Panc1 (cell line): ENCODE measurements at regions not wholly inside any gene's neighbourhood (a gene's known extent, or its start where the extent isn't known, plus 50 kb on each side); places are given as distances from the start of the nearest gene placed in this dataset.
"Not testable (repeated sequence)": the region's sequence is repeated elsewhere in the genome, so short reads cannot be mapped to it uniquely, and the experiment has no call there.

Source experiments
- ATAC-seq: fragments of 200-7000 bp; cut with Tn5 transposase; 2 replicates; pipeline ENCODE4 v1.9.1; 2020; ENCODE audit warnings: mild to moderate bottlenecking, moderate library complexity
- BruUV-seq: library from RNA; stranded (reverse); fragments of 400-500 nt; replicated peaks from 2 replicates; lab custom pipeline; 2021; lab: Mats Ljungman, UMichigan
- CTCF ChIA-PET: fragments of 300-600 bp; sonication (Branson Sonifier 250); formaldehyde crosslinking; loops from one replicate; lab custom pipeline; 2022; ENCODE audit warnings: antibody characterized with exemption; lab: Charles Lee
- POLR2A ChIA-PET: fragments of 300-600 bp; sonication (Branson Sonifier 250); formaldehyde crosslinking; loops from one replicate; lab custom pipeline; 2022; ENCODE audit warnings: antibody characterized with exemption; lab: Charles Lee
- DNase-seq: peaks from one replicate; pipeline ENCODE4 v3.0.0-alpha.2; 2010; ENCODE audit warnings: low read depth, low spot score
- H3K27ac ChIP-seq: 2 replicates; pipeline ENCODE4 v1.5.1; 2011; ENCODE audit warnings: mild to moderate bottlenecking, low read length, inconsistent platforms
- H3K27me3 ChIP-seq: fragments of 200-500 bp; sonication (Bioruptor generic); 2 replicates; pipeline ENCODE4 v1.6.0; 2014; ENCODE audit warnings: low read length, inconsistent platforms; ENCODE audit not compliant: control insufficient read depth, insufficient read depth
- H3K36me3 ChIP-seq: fragments of 200-500 bp; sonication (Bioruptor generic); 2 replicates; pipeline ENCODE4 v1.5.1; 2014; ENCODE audit warnings: inconsistent platforms, mild to moderate bottlenecking, low read length, moderate library complexity; ENCODE audit not compliant: control insufficient read depth, insufficient read depth
- H3K4me1 ChIP-seq: 2 replicates; pipeline ENCODE4 v1.5.1; 2011; ENCODE audit warnings: inconsistent platforms, mild to moderate bottlenecking, low read length, moderate library complexity; ENCODE audit not compliant: control insufficient read depth, insufficient read depth
- H3K4me3 ChIP-seq, 2 experiments: 2 replicates each; pipeline ENCODE4 v1.5.1; 2011 to 2012; ENCODE audit warnings: low read depth in 2 of 2, low read length in 2 of 2, mild to moderate bottlenecking in 2 of 2, inconsistent platforms in 1 of 2, moderate library complexity in 1 of 2
- H3K9me3 ChIP-seq: fragments of 200-500 bp; sonication (Bioruptor generic); 2 replicates; pipeline ENCODE4 v1.5.1; 2014; ENCODE audit warnings: low read depth, mild to moderate bottlenecking, inconsistent platforms, low read length, moderate library complexity; ENCODE audit not compliant: control insufficient read depth, insufficient read depth
- POLR2AphosphoS5 ChIP-seq: IDR thresholded peaks from 2 replicates; pipeline ENCODE4 v1.6.1; 2012; ENCODE audit warnings: mild to moderate bottlenecking, low read depth, low read length, moderate library complexity
- SIN3A ChIP-seq: IDR thresholded peaks from 2 replicates; pipeline ENCODE4 v1.6.1; 2012; ENCODE audit warnings: low read depth, mild to moderate bottlenecking, low read length, moderate library complexity, borderline replicate concordance; ENCODE audit not compliant: insufficient read depth
- TCF7L2 ChIP-seq: IDR thresholded peaks from 2 replicates; pipeline ENCODE4 v1.6.1; 2011; ENCODE audit warnings: mild to moderate bottlenecking, low read depth, low read length, inconsistent platforms
- in situ Hi-C: cut with HindIII; loops from 2 replicates; pipeline ENCODE4 v1.10.0; 2016; ENCODE audit warnings: low sequenced_read_pairs, low pct_unique_long_range_greater_than_20kb
- intact Hi-C: fragments of 100-400 bp; cut with micrococcal nuclease; formaldehyde crosslinking; loops from one replicate; pipeline ENCODE4 v1.10.0; 2022; ENCODE audit not compliant: unreplicated experiment
- TF ChIP-seq, protein P1 (sequence below), 2 experiments: IDR thresholded peaks; 2 replicates each; pipeline ENCODE4 v1.6.1; 2011 to 2012; ENCODE audit warnings: low read depth in 2 of 2, control low read depth in 1 of 2, low read length in 1 of 2, mild to moderate bottlenecking in 1 of 2, moderate library complexity in 1 of 2; ENCODE audit not compliant: insufficient read depth in 1 of 2
- TF ChIP-seq, protein P2 (sequence below): fragments of 450-650 bp; IDR thresholded peaks from 2 replicates; pipeline ENCODE4 v1.5.1; 2017; ENCODE audit warnings: mild to moderate bottlenecking

DNA sequence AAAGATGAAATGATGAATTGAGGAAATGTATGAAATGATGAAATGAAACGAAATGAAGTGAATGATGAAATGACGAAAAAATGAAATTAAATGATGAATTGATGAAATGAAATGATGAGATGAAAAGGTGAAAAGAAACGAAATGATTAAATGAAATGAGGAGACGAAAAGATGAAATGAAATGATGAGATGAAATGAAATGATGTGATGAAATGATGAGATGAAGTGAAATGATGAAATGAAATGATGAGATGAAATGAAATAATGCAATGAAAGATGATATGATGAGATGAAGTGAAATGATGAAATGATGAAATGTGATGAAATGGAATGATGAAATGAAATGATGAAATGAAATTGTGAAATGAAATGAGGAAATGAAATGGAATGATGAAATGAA, 469.7 kb downstream of the FAM72C start:
- DNase-seq, BruUV-seq, intact Hi-C loops: not testable (repeated sequence)

DNA sequence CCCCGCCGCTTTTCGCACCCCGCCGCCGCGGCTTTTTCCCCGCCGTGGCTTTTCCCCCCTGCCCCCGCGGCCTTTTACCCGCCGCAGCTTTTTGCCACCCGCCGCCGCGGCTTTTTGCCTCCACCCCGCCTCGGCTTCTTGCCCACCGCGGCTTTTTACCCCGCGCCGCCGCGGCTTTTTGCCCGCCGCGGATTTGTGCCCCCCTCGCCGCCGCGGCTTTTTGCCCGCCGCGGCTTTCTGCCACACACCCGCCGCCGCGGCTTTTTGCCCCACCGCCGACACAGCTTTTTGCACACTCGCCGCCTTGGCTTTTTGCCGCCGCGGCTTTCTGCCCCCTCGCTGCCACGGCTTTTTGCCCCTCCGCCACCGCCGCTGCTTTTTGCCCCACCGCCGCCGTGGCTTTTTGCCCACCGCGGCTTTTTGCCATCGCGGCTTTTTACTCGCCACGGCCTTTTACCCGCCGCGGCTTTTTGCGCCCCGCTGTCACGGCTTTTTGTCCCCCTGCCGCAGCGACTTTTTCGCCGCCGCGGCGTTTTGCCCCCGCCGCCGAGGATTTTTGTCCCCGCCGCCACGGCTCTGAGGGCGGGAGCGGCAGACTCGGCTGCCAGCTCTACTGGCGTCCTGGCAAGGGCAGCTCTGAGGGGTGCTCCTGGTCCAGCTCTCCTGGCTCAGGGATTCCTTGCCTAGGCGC, 473.6 kb downstream of the FAM72C start:
- H3K27me3 ChIP-seq, CTCF ChIA-PET, H3K9me3 ChIP-seq, H3K27ac ChIP-seq, BruUV-seq, DNase-seq, intact Hi-C loops, ATAC-seq, in situ Hi-C loops, H3K36me3 ChIP-seq, H3K4me1 ChIP-seq, POLR2A ChIA-PET: not testable (repeated sequence)
- H3K4me3 ChIP-seq, result 0 out of 4 replicates have a peak overlapping the region, but pooled peaks of 1 of the 2 experiments have one; percentile 8

More for the DNA sequence above, 469.7 kb downstream of the FAM72C start:
- ATAC-seq, H3K27ac ChIP-seq, CTCF ChIA-PET, H3K4me3 ChIP-seq, H3K4me1 ChIP-seq, H3K9me3 ChIP-seq, POLR2A ChIA-PET, H3K36me3 ChIP-seq, H3K27me3 ChIP-seq, in situ Hi-C loops: not testable (repeated sequence)

DNA sequence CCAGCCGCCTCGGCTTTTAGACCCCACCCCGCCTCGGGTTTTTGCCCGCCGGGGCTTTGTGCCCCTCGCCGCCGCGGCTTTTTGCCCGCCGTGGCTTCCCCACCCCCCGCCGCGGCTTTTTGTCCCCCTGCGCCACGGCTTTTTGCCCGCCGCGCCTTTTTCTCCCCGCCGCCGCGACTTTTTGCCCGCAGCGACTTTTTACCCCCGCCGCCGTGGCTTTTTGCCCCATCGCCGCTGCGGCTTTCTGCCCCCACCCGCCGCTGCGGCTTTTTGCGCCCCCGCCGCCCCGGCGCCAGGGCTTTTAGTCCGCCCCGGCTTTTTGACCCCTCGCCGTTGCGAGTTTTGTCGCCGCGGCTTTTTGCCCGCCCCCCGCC, 474.4 kb downstream of the FAM72C start:
- no TSS peak for BruUV-seq
- intact Hi-C loops (no loop called here), in situ Hi-C loops (no loop called here)
- ATAC-seq, result no peak
- Histone ChIP-seq H3K4me3 (no peak overlapping the region), H3K27me3 (no peaks in the 10 kb centered on the region), H3K4me1 (no peaks in the 10 kb centered on the region), H3K36me3 (no peaks in the 10 kb centered on the region), H3K9me3 (no peaks in the 10 kb centered on the region), H3K27ac (no peak overlapping the region)
- TF ChIP-seq, protein P1, sequence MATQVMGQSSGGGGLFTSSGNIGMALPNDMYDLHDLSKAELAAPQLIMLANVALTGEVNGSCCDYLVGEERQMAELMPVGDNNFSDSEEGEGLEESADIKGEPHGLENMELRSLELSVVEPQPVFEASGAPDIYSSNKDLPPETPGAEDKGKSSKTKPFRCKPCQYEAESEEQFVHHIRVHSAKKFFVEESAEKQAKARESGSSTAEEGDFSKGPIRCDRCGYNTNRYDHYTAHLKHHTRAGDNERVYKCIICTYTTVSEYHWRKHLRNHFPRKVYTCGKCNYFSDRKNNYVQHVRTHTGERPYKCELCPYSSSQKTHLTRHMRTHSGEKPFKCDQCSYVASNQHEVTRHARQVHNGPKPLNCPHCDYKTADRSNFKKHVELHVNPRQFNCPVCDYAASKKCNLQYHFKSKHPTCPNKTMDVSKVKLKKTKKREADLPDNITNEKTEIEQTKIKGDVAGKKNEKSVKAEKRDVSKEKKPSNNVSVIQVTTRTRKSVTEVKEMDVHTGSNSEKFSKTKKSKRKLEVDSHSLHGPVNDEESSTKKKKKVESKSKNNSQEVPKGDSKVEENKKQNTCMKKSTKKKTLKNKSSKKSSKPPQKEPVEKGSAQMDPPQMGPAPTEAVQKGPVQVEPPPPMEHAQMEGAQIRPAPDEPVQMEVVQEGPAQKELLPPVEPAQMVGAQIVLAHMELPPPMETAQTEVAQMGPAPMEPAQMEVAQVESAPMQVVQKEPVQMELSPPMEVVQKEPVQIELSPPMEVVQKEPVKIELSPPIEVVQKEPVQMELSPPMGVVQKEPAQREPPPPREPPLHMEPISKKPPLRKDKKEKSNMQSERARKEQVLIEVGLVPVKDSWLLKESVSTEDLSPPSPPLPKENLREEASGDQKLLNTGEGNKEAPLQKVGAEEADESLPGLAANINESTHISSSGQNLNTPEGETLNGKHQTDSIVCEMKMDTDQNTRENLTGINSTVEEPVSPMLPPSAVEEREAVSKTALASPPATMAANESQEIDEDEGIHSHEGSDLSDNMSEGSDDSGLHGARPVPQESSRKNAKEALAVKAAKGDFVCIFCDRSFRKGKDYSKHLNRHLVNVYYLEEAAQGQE (IDR thresholded peaks at IDR 0.05; ENCODE audit: insufficient read depth in 1 of 2, low read depth in 2 of 2, low read length in 1 of 2), result no peak
- TF ChIP-seq, protein P2, sequence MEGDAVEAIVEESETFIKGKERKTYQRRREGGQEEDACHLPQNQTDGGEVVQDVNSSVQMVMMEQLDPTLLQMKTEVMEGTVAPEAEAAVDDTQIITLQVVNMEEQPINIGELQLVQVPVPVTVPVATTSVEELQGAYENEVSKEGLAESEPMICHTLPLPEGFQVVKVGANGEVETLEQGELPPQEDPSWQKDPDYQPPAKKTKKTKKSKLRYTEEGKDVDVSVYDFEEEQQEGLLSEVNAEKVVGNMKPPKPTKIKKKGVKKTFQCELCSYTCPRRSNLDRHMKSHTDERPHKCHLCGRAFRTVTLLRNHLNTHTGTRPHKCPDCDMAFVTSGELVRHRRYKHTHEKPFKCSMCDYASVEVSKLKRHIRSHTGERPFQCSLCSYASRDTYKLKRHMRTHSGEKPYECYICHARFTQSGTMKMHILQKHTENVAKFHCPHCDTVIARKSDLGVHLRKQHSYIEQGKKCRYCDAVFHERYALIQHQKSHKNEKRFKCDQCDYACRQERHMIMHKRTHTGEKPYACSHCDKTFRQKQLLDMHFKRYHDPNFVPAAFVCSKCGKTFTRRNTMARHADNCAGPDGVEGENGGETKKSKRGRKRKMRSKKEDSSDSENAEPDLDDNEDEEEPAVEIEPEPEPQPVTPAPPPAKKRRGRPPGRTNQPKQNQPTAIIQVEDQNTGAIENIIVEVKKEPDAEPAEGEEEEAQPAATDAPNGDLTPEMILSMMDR, result no peak
- TF ChIP-seq SIN3A, result no peak
- TF ChIP-seq POLR2AphosphoS5, result no peak
- TF ChIP-seq TCF7L2, result no peak
- ChIA-PET POLR2A (no interaction called here), CTCF (no interaction called here)
- DNase-seq, result no peak

DNA sequence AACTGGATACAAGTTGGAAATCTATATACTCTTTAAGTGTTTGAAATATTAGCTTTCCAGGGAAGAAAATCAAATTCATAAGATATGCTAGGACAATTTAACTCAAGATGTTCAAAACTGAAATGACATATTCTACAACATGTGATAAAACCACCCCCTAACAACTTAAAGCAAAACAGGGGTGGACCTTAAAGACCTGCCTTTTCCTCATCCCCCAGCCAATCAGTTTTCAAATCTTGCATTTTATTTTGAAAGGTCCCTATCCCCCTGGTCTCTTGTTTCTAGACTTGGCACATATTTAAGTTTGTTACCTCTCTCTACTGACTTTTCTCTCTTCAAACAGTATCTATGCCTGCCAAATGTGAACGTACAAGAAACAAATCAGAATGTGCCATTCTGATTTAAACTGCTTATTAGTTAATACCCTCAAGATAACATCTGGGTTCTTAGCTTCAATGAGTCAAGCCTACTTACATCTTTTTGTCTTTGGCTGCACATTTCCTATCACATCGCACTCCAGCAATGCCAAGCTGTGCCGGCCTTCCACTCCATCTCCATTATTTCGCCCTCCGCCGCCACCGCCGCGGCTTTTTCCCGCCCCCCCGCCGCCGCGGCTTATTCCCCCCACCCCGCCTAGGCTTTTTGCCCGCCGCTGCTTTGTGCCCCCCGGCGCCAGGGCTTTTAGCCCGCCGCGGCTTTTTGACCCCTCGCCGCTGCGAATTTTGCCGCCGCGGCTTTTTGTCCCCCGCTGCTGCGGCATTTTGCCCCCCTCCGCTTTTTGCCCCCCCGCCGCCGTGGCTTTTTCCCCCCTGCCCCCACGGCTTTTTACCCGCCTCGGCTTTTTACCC, 475.0 kb downstream of the FAM72C start:
- intact Hi-C loops, in situ Hi-C loops, H3K9me3 ChIP-seq, H3K36me3 ChIP-seq, ATAC-seq, DNase-seq, H3K27ac ChIP-seq, BruUV-seq, CTCF ChIA-PET, H3K4me3 ChIP-seq, POLR2A ChIA-PET, H3K27me3 ChIP-seq, H3K4me1 ChIP-seq: not testable (repeated sequence)
